HepG2 (cell line): ENCODE measurements at regions not wholly inside any gene's neighbourhood (a gene's known extent, or its start where the extent isn't known, plus 50 kb on each side); places are given as distances from the start of the nearest gene placed in this dataset.

ENCODE experiments used
- ATAC-seq: fragments of 200-7000 bp; cut with Tn5 transposase; 3 replicates; pipeline ENCODE4 v1.9.1; 2020; ENCODE audit warnings: mild to moderate bottlenecking, moderate library complexity
- BruUV-seq: library from RNA; stranded (reverse); fragments of 400-500 nt; replicated peaks from 2 replicates; lab custom pipeline; 2021; lab: Mats Ljungman, UMichigan
- CTCF ChIA-PET: fragments of 300-600 bp; formaldehyde crosslinking; extraction: SDS; loops from one replicate; lab custom pipeline; 2021; ENCODE audit warnings: low total read pairs, inconsistent platforms, low intra/inter-chr PET ratio; lab: Yijun Ruan, JAX
- POLR2A ChIA-PET: fragments of 350-600 bp; sonication (Branson Sonifier 250); formaldehyde crosslinking; loops from one replicate; lab custom pipeline; 2020; ENCODE audit warnings: antibody characterized with exemption, inconsistent platforms; lab: Yijun Ruan, JAX
- DNase-seq: peaks from one replicate; pipeline ENCODE4 v3.0.0-alpha.2; 2015; ENCODE audit warnings: low spot score
- FAIRE-seq: peaks from 3 replicates; lab custom pipeline; 2011; peaks lifted over from hg19 to GRCh38; lab: Jason Lieb, UNC
- H2AFZ ChIP-seq: one replicate; pipeline ENCODE4 v1.6.1; 2011; ENCODE audit warnings: low read length, inconsistent platforms
- H3K27ac ChIP-seq: fragments of 300-600 bp; 3 replicates; pipeline ENCODE4 v1.8.0; 2011; ENCODE audit warnings: mixed run types, mild to moderate bottlenecking, mixed read lengths, low read length, inconsistent platforms; ENCODE audit not compliant: insufficient read depth; ENCODE audit errors: extremely low read length
- H3K27me3 ChIP-seq, 2 experiments: fragments of 200-600 bp in 1 of 2; 2 replicates in 1 of 2; 3 replicates in 1 of 2; pipeline versions ENCODE4 v1.6.0 to v1.8.0; 2011; ENCODE audit warnings: low read length in 2 of 2, mild to moderate bottlenecking in 2 of 2, moderate library complexity in 2 of 2, inconsistent platforms in 1 of 2; ENCODE audit not compliant: insufficient read depth in 2 of 2, control insufficient read depth in 1 of 2
- H3K36me3 ChIP-seq, 2 experiments: fragments of 200-600 bp in 1 of 2; replicated peaks in 1 of 2; 2 replicates in 1 of 2; 3 replicates in 1 of 2; pipeline versions ENCODE4 v1.5.1 to v1.8.0; 2011; ENCODE audit warnings: low read length in 2 of 2, inconsistent platforms in 1 of 2; ENCODE audit not compliant: insufficient read depth in 2 of 2, control insufficient read depth in 1 of 2
- H3K4me1 ChIP-seq: 2 replicates; pipeline ENCODE4 v1.5.1; 2012; ENCODE audit warnings: low read length, inconsistent platforms; ENCODE audit not compliant: insufficient read depth
- H3K4me2 ChIP-seq: 2 replicates; pipeline ENCODE4 v1.6.0; 2011; ENCODE audit warnings: low read depth, low read length, inconsistent platforms
- H3K4me3 ChIP-seq, 3 experiments: fragments of 200-600 bp in 1 of 3; sonication (generic), shearing (Covaris generic) in 1 of 3; replicated peaks in 1 of 3; 2 replicates each; pipeline ENCODE4 v1.5.1; 2011 to 2016; ENCODE audit warnings: low read length in 3 of 3, inconsistent platforms in 2 of 3, low read depth in 2 of 3, mild to moderate bottlenecking in 2 of 3, control low read depth in 1 of 3, mixed read lengths in 1 of 3; ENCODE audit not compliant: insufficient read depth in 1 of 3
- H3K79me2 ChIP-seq: one replicate; pipeline ENCODE4 v1.6.1; 2011; ENCODE audit warnings: low read length, inconsistent platforms; ENCODE audit not compliant: insufficient read depth
- H3K9ac ChIP-seq: 2 replicates; pipeline ENCODE4 v1.6.0; 2011; ENCODE audit warnings: mild to moderate bottlenecking, low read depth, low read length, inconsistent platforms; ENCODE audit not compliant: insufficient read depth
- H3K9me3 ChIP-seq: 2 replicates; pipeline ENCODE4 v1.5.1; 2012; ENCODE audit warnings: mild to moderate bottlenecking, low read length
- H4K20me1 ChIP-seq: 2 replicates; pipeline ENCODE4 v1.6.0; 2011; ENCODE audit warnings: inconsistent platforms, mild to moderate bottlenecking, low read length, moderate library complexity; ENCODE audit not compliant: insufficient read depth
- IKZF5 ChIP-seq: IDR thresholded peaks from 2 replicates; pipeline ENCODE4 v1.6.1; 2018; ENCODE audit warnings: missing genetic modification reagents, mild to moderate bottlenecking, missing compliant biosample characterization
- PRDM15 ChIP-seq: sonication (generic); formaldehyde crosslinking; IDR thresholded peaks from 2 replicates; pipeline ENCODE4 v1.4.0; 2020; ENCODE audit warnings: missing genetic modification reagents
- SNRNP70 ChIP-seq: fragments of 200-400 bp; formaldehyde crosslinking; IDR thresholded peaks from 2 replicates; pipeline ENCODE4 v1.6.1; 2017; ENCODE audit warnings: mild to moderate bottlenecking, low read depth, low read length, moderate library complexity
- SRSF9 ChIP-seq: fragments of 200-400 bp; formaldehyde crosslinking; IDR thresholded peaks from 2 replicates; pipeline ENCODE4 v1.6.1; 2018; ENCODE audit warnings: borderline replicate concordance, mild to moderate bottlenecking, low read depth, low read length; ENCODE audit not compliant: insufficient read depth, poor library complexity, severe bottlenecking
- ZNF468 ChIP-seq: sonication (generic); formaldehyde crosslinking; IDR thresholded peaks from 2 replicates; pipeline ENCODE4 v1.8.0; 2022; ENCODE audit warnings: mild to moderate bottlenecking, moderate library complexity, missing genetic modification reagents
- WGBS: methylation state at CpG from one replicate; pipeline ENCODE4 v1.1.6; 2017; ENCODE audit warnings: low lambda C conversion rate; 5-methylcytosine and 5-hydroxymethylcytosine counted together
- in situ Hi-C: cut with HindIII; loops from 2 replicates; pipeline ENCODE4 v1.10.0; 2017; ENCODE audit warnings: low pct_unique_long_range_greater_than_20kb; ENCODE audit not compliant: extremely low pct_ligation_motif_present
- intact Hi-C: fragments of 100-400 bp; cut with micrococcal nuclease; formaldehyde crosslinking; loops from one replicate; pipeline ENCODE4 v1.10.0; 2022; ENCODE audit not compliant: unreplicated experiment

GRCh38 chr13:68888832-68889231 lies 1218.8 kb upstream of the ATXN8OS start (continued):
- no peak for TF ChIP-seq PRDM15 (CRISPR knock-in tag)
- TF ChIP-seq SRSF9, result no peak
- no peak for TF ChIP-seq SNRNP70

- Histone ChIP-seq H4K20me1 (no peaks in the 10 kb centered on the region), H3K27ac (no peak overlapping the region), H3K79me2 (no peaks in the 10 kb centered on the region), H2AFZ (no peak overlapping the region), H3K4me1 (no peaks in the 10 kb centered on the region)
- WGBS, result 5% methylated on average over 2 of the region's 2 CpGs
- in situ Hi-C loops, result no loop called here
- TF ChIP-seq ZNF468 (CRISPR knock-in tag) (no peak), IKZF5 (no peak)
- TF ChIP-seq, all 625 proteins: peak for 0
- H3K9ac ChIP-seq, result no peak overlapping the region
- H3K27me3 ChIP-seq, result no peaks in the 10 kb centered on the region
- H3K4me2 ChIP-seq, result no peak overlapping the region
- FAIRE-seq, result no peak
- no peak overlapping the region for H3K4me3 ChIP-seq
- intact Hi-C loops, result loop anchor here (5.0 kb wide), 1 partner anchor 465 kb away; no protein-coding TSS in a partner anchor
- no peak for ATAC-seq
- ChIA-PET CTCF (no interaction called here), POLR2A (no interaction called here)
- no TSS peak for BruUV-seq
- no peaks in the 10 kb centered on the region for H3K36me3 ChIP-seq
- H3K9me3 ChIP-seq, result no peaks in the 10 kb centered on the region
- no peak for DNase-seq
These were observed 1235.3 kb upstream of the ATXN8OS start for GRCh38 chr13:68872338-68872737.
